Motor neuron (in vitro differentiated cells): ENCODE measurements at regions not wholly inside any gene's neighbourhood (a gene's known extent, or its start where the extent isn't known, plus 50 kb on each side); places are given as distances from the start of the nearest gene placed in this dataset.
"Not testable (repeated sequence)": the region's sequence is repeated elsewhere in the genome, so short reads cannot be mapped to it uniquely, and the experiment has no call there.

Experiments
- ATAC-seq, 8 experiments: fragments of 200-7000 bp; cut with Tn5 transposase; replicated peaks in 6 of 8; 2 replicates each; pipeline ENCODE4 v1.8.0; 2021; ENCODE audit warnings: mild to moderate bottlenecking in 8 of 8, moderate library complexity in 8 of 8
- H3K27ac ChIP-seq, 2 donors: fragments of 250-450 bp; sonication (Bioruptor Pico); 2 replicates each; pipeline ENCODE4 v1.9.0; 2021; ENCODE audit warnings: antibody characterized with exemption in 2 of 2, mild to moderate bottlenecking in 2 of 2, moderate library complexity in 1 of 2
- H3K4me1 ChIP-seq, 2 donors: fragments of 250-450 bp; sonication (Bioruptor Pico); replicated peaks in 1 of 2; 2 replicates each; pipeline ENCODE4 v1.6.1; 2021; ENCODE audit warnings: antibody characterized with exemption in 2 of 2, mild to moderate bottlenecking in 2 of 2, moderate library complexity in 1 of 2
- H3K4me3 ChIP-seq, 5 donors: fragments of 250-450 bp; sonication (Bioruptor Pico); 2 replicates each; pipeline ENCODE4 v1.9.0; 2021; ENCODE audit warnings: antibody characterized with exemption in 5 of 5, mild to moderate bottlenecking in 5 of 5, moderate library complexity in 4 of 5
- WGBS, 10 experiments: fragments of 450-650 bp; shearing (Covaris generic); methylation state at CpG; one replicate each; pipeline ENCODE4 v1.0.0; 2022; 5-methylcytosine and 5-hydroxymethylcytosine counted together
- in situ Hi-C, 9 experiments: fragments of 400-800 bp; cut with MboI; loops; one replicate each; pipeline ENCODE4 v1.15.0; 2021; ENCODE audit warnings: low sequenced_read_pairs in 9 of 9, low pct_unique_long_range_greater_than_20kb in 2 of 9; ENCODE audit not compliant: unreplicated experiment in 9 of 9

DNA sequence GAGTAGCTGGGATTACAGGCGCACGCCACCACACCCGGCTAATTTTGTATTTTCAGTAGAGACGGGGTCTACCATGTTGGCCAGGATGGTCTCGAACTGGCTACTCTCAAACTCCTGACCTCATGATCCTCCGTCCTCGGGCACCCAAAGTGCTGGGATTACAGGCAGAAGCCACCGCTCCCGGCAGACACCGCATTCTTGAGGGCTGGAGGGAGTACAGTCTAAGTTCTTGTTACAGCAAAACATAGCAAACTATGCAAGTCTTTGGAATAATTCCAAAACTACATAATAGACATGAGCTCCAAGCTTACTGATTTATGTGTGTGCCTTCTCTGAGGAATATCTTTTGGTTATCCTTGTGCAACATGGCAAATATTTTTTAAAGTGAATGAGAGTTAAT lies 299.1 kb upstream of the ZNF658 start:
- H3K4me1 ChIP-seq, H3K27ac ChIP-seq, H3K4me3 ChIP-seq, in situ Hi-C loops, ATAC-seq: not testable (repeated sequence)
- WGBS, 10 experiments, result no CpG with 5 or more reads among the region's 10 CpGs

DNA sequence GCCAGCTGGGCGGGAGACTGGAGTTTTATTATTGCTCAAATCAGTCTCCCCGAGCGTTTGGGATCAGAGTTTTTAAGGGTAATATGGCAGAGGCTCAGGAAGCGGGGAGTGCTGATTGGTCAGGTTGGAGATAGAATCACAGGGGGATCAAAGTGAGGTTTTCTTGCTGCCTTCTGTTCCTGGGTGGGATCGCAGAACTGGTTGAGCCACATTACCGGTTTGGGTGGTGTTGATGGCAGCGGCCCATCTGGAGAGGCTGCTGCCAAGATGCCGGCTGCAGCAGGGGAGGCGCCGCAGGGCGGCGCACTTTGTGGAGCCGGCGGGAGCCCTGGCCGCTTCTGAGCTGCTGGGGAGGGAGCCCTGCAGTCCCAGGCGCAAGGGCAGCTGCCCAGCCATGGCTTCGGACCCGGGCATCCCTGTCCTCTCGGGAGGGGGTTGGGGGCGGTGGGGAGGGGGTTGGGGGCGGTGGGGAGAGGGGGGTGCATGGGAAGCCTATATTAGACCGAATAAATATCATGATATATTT lies 268.9 kb upstream of the ZNF658 start:
- H3K4me1 ChIP-seq, H3K27ac ChIP-seq, in situ Hi-C loops, H3K4me3 ChIP-seq: not testable (repeated sequence)
- no CpG with 5 or more reads among the region's 22 CpGs for WGBS, 10 experiments
- ATAC-seq, result peak in 1 of 8 experiments; percentile 39

DNA sequence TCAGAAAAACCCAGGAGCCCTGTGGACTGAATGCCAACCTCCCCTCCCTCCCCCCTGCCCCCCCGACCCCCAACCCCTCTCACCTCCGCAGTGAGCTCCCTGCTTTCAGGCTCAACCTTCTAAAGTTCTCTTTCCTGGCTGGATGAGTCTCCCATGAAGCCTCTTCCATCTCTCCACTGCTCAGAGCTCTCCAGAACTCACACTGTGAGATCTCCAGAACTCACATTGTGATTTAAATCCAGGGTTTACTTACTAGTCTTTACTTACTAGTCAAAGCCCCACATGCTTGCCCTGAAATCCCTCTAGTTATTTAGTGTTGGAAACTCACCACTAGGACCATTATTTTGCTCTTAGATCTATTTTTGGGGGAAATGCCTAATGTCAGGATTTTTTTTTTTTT lies 252.8 kb upstream of the ZNF658 start:
- ATAC-seq, H3K4me3 ChIP-seq, H3K4me1 ChIP-seq, H3K27ac ChIP-seq, in situ Hi-C loops: not testable (repeated sequence)
- no CpG with 5 or more reads among the region's 2 CpGs for WGBS, 10 experiments

DNA sequence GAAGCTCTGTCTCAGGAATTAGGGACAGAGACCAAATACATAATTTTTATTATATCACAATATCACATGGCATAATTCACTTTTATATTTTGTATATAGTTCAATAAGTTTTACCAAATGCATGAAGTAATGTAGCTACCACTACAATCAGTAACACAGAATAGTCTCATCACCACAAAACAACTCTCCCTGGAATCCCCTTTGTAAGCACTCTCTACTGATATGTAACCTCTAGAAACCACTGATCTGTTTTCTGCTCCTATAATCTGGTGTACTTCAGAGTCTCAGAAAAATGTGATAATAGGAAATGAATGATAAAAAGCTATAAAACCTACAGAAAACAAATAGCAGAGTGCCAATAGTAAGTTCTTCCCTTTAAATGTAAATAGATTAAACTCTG lies 210.3 kb upstream of the ZNF658 start:
- in situ Hi-C loops, H3K4me3 ChIP-seq, H3K27ac ChIP-seq, H3K4me1 ChIP-seq, ATAC-seq: not testable (repeated sequence)

DNA sequence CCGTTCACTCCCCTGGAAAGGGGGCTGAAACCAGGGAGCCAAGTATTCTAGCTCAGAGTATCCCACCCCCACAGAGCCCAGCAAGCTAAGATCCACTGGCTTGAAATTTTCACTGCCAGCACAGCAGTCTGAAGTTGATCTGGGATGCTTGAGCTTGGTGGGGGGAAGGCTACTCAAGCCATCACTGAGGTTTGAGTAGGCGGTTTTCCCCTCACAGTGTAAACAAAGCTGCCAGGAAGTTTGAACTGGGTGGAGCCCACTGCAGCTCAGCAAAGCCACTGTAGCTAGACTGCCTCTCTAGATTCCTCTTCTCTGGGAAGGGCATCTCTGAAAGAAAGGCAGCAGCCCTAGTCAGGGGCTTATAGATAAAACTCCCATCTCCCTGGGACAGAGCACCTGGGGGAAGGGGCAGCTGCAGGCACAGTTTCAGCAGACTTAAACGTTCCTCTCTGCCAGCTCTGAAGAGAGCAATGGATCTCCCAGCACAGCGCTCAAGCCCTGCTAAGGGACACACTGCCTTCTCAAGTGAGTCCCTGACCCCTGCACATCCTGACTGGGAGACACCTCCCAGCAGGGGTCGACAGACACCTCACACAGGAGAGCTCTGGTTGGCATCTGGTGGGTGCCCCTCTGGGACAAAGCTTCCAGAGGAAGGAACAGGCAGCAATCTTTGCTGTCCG lies 204.8 kb upstream of the ZNF658 start:
- H3K4me1 ChIP-seq, H3K27ac ChIP-seq, H3K4me3 ChIP-seq, in situ Hi-C loops: not testable (repeated sequence)
- WGBS, 10 experiments, result no CpG with 5 or more reads among the region's 6 CpGs
- peak in 3 of 8 experiments; percentile 49 to 70 (median 62) for ATAC-seq

DNA sequence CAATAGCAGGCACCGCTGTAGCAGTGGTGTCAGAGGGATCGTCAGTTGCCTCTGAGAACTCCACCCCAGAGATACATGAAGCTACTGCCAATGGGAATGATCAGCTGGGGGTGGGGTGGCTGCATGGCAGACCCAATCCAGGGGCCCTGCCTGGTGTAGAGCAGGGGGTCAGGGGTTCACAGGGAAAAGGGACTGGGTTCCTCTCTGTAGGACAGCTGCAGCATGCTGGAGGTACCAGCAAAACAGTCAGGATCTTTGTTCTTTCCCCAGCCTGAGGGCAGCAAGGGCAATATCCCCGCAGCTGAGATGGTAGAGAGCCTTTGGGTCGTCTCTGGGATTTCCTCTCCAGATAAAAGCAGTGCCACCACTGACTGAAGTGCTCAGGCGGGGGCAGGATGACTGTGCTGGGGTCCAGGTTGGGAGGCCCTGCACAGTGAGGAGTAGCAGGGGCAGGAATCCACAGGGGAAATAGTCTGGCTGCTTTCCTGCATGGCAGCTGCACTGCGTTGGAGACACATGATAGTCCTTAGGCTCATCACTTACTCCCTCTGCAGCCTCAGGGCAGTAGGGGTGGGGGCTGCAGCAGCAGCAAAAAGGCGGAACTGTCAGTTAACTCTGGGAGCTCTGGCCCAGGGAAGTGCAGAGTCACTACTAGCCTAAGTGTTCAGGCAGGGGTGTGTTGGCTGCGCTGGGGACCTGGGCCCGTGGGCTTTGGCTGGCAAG lies 203.0 kb upstream of the ZNF658 start:
- H3K4me1 ChIP-seq, H3K4me3 ChIP-seq, in situ Hi-C loops, H3K27ac ChIP-seq: not testable (repeated sequence)
- peak; percentile 62 to 91 (median 78) for ATAC-seq
- no CpG with 5 or more reads among the region's 9 CpGs for WGBS, 10 experiments

DNA sequence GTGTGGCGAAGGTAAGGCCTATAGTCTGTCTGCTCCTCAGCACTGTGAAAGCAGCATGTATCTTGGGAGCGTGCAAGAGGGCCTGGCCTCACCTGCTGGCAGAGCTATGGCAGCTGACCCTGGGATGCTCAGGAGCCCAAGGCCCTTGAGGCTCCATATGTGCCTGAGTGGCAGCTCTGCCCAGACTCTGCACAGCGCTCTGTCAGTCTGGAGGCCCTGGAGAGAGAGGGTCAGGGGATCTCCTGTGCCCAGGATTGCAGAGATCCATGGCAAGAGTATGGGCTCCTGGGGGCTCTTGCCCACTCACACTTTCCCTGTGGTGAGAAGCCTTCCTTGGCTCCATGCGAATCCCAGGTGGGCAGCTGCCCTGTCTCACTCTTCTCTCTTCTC lies 202.5 kb upstream of the ZNF658 start:
- H3K4me3 ChIP-seq, in situ Hi-C loops, H3K4me1 ChIP-seq, H3K27ac ChIP-seq: not testable (repeated sequence)
- peak in 6 of 8 experiments; percentile 9 to 48 (median 26) for ATAC-seq
- no CpG with 5 or more reads among the region's 4 CpGs for WGBS, 10 experiments

DNA sequence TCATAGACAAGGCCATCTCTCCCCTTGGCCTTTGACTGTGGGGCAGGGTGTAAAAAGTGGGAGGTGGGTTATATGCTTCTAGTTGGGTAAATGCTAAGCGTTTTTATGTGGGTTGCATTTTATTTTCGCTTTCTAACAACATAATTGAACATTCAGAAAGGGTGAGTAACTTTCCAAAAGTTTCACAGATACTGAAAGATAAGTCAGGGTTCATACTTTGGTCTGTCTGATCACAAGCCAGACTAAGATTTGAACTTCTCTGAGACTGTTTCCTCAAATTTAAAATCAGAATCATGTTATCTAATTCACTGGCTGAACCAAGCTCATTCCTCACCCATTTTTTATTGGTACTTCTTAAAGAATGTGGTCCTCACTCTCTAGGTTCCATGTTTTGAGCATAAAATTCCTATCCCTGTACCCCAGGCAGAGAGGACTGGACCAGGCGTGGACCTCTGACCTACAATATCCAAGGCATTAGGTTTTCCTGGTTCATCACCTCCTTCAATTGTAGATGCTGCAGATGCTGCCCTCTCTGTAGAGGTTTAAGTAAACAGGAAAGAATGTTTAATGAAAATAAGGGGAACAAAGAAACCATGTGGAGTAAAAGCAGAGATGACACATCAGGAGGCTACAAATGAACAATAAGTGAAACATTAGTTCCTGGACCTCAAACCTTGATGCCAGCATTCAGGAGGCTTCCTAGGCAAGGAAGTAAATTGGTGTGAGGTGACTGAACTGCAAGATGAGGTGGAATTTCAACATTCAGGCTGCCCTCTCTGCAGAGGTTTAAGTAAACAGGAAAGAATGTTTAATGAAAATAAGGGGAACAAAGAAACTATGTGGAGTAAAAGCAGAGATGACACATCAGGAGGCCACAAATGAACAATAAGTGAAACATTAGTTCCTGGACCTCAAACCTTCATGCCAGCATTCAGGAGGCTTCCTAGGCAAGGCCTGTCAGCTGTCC lies 198.8 kb upstream of the ZNF658 start:
- H3K4me3 ChIP-seq, H3K4me1 ChIP-seq, H3K27ac ChIP-seq, in situ Hi-C loops: not testable (repeated sequence)
- peak in 3 of 8 experiments; percentile 56 to 75 (median 57) for ATAC-seq
- WGBS, 10 experiments, result no CpG with 5 or more reads among the region's 3 CpGs

DNA sequence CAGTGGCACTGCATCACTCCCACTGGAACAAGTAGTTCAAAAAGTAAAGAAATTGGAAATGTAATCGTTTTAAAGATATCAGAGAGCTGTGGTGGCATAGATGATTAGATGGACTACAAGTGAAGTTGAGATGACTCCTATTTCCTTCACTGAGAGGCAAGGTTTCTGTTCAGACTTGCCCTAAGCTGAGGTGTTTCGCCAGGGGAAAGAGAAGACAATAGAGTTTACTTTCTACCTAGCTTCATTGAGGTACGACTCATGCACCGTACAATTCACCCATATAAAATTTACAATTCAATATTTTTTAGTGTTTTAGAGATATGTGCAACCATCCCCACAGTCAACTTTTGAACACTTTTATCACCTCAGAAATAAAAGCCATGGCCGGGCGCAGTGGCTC lies 189.0 kb upstream of the ZNF658 start:
- H3K27ac ChIP-seq, in situ Hi-C loops, ATAC-seq, H3K4me3 ChIP-seq, H3K4me1 ChIP-seq: not testable (repeated sequence)
- WGBS, 10 experiments, result no CpG with 5 or more reads among the region's 6 CpGs

DNA sequence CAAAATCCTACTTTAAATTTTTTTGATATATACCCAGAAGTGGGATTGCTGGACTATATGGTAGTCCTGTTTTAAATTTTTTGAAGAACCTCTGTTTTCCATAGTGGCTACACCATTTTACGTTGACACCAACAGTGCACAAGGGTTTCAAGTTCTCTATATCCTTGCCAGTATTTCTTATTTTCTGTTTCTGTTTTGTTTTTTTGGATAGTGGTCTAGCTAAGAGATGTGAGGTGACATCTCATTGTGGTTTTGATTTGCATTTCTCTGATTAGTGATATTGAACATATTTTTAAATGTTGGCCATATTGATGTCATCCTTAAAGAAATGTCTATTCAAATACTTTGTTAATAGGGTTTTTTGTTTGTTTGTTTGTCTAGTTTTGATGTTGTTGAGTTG lies 187.7 kb upstream of the ZNF658 start:
- H3K4me1 ChIP-seq, in situ Hi-C loops, H3K4me3 ChIP-seq, H3K27ac ChIP-seq, ATAC-seq: not testable (repeated sequence)
- no CpG with 5 or more reads among the region's 1 CpG for WGBS, 10 experiments

DNA sequence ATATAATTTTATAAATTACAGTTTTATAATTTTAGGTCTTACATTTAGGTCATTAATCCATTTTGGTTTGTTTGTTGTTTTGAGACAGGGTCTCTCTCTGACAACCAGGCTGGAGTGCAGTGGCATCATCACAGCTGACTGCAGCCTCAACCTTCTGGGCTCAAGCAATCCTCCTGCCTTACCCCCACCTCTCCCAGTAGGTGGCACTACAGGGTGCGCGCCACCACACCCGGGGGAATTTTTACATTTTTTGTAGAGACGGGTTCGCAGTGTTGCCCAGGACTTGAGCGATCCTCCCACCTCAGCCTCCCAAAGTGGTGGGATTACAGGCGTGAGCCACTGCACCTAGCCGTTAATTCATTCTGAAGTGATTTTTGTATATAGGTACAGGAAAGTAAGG lies 187.0 kb upstream of the ZNF658 start:
- H3K4me3 ChIP-seq, H3K27ac ChIP-seq, in situ Hi-C loops, H3K4me1 ChIP-seq: not testable (repeated sequence)
- no CpG with 5 or more reads among the region's 8 CpGs for WGBS, 10 experiments
- ATAC-seq, result peak in 1 of 8 experiments; percentile 59

DNA sequence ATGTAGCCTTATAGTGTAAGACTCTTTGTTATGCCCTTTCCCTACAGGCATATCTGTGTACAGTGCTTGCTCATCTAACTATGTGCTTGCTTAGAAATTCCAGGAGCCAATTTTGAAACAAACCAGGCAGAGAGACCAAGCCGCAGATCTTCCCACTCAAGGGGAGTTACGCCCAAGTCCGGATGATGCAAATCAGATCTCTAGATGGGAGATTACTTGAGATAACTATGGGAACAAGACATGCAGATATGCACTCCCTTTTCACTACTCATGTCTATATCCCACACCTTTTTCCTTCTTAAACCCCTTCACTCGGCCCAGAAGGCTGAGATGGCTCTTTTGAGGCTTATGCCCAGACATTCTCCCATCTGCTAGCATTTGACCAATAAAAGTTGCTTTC lies 179.7 kb upstream of the ZNF658 start:
- H3K27ac ChIP-seq, H3K4me1 ChIP-seq, in situ Hi-C loops, H3K4me3 ChIP-seq: not testable (repeated sequence)
- ATAC-seq, result peak in 2 of 8 experiments; percentile 31 to 97
- WGBS, 10 experiments, result no CpG with 5 or more reads among the region's 4 CpGs

DNA sequence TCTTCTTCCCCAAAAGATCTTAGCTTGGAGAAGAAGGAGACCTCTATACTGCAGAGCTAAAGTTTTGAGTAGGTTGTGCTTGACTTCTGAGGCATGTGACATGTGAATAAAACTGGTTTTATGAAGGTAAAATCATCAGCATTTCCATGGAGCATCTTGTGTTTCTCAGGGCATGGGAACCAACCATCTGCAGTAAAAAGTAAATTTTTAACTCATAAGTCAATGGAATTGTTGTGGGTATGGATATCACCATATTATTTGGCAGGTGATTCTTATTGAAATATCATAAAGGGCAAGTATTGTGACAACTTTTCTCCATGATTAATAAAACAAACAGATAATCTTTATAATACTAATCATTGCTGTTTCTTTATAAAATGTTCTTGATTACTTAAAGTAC lies 173.0 kb upstream of the ZNF658 start:
- H3K27ac ChIP-seq, H3K4me3 ChIP-seq, ATAC-seq, in situ Hi-C loops, H3K4me1 ChIP-seq: not testable (repeated sequence)
